ENCODE measurements at regions not wholly inside any gene's neighbourhood (a gene's known extent, or its start where the extent isn't known, plus 50 kb on each side); places are given as distances from the start of the nearest gene placed in this dataset.

GRCh38 chr4:107470173-107470572 is 249.9 kb downstream of the PAPSS1 start:
- Histone ChIP-seq H4K20me1 (ENCODE audit: insufficient read depth, low read length) (no peaks in the 10 kb centered on the region), H2BK5ac (ENCODE audit: low read depth, low read length, poor library complexity, severe bottlenecking) (no peak overlapping the region), H3K27ac (ENCODE audit: insufficient read depth, low read length) (no peak overlapping the region), H3K4ac (ENCODE audit: low read depth, low read length) (no peak overlapping the region), H3K36me3 (ENCODE audit: control insufficient read depth, insufficient read depth, low read length) (no peaks in the 10 kb centered on the region), H2BK120ac (ENCODE audit: low read depth, low read length) (no peak overlapping the region), H3K4me1 (ENCODE audit: control insufficient read depth, insufficient read depth, low read length) (no peaks in the 10 kb centered on the region), H3K9me1 (ENCODE audit: insufficient read depth, low read length) (no peaks in the 10 kb centered on the region), H3K27me3 (ENCODE audit: control insufficient read depth, insufficient read depth, low read length) (no peaks in the 10 kb centered on the region), H2AK5ac (ENCODE audit: low read depth, low read length) (no peak overlapping the region), H3K23ac (ENCODE audit: low read depth, low read length) (no peak overlapping the region), H2BK15ac (ENCODE audit: low read depth, low read length) (no peak overlapping the region), H3K9ac (ENCODE audit: low read depth, low read length) (no peak overlapping the region), H3K4me2 (ENCODE audit: low read depth, low read length) (no peak overlapping the region), H3K9me3 (ENCODE audit: control insufficient read depth, insufficient read depth, low read length) (no peaks in the 10 kb centered on the region), H3K14ac (replicated peaks; ENCODE audit: low read depth, low read length) (no peak overlapping the region), H4K91ac (ENCODE audit: insufficient read depth, low read depth, low read length) (no peak overlapping the region), H2AK9ac (replicated peaks; ENCODE audit: low read depth, low read length, poor library complexity) (no peak overlapping the region), H2BK20ac (ENCODE audit: low read depth, low read length) (no peak overlapping the region), H2AFZ (replicated peaks; ENCODE audit: low read length, poor library complexity) (no peak overlapping the region), H4K8ac (ENCODE audit: low read depth in 2 of 2, low read length in 2 of 2) (no peak overlapping the region), H3K18ac (ENCODE audit: low read depth, low read length) (no peak overlapping the region), H3K79me1 (ENCODE audit: low read depth in 1 of 2, low read length in 2 of 2) (no peaks in the 10 kb centered on the region), H3K4me3 (ENCODE audit: insufficient read depth, low read depth, low read length) (no peak overlapping the region), H4K5ac (ENCODE audit: low read depth, low read length) (no peak overlapping the region), H3K56ac (ENCODE audit: extremely low read depth, insufficient read depth, low read length) (no peak overlapping the region)
- no peak for ATAC-seq (ENCODE audit: low read depth)
- no TSS peak for BruUV-seq (replicated peaks)
- dilution Hi-C loops (cut with HindIII; ENCODE audit: low sequenced_read_pairs, unreplicated experiment) (no loop called here), intact Hi-C loops (cut with micrococcal nuclease) (no loop called here), in situ Hi-C loops (cut with MboI; ENCODE audit: low sequenced_read_pairs) (no loop called here)
- CTCF ChIA-PET = no interaction called here
- POLR2A ChIA-PET (ENCODE audit: unreplicated experiment) = no interaction called here
- WGBS, 2 experiments (ENCODE audit: extremely low coverage in 2 of 2, insufficient read length in 1 of 2) = no CpG with 5 or more reads among the region's 3 CpGs
- no peak for TF ChIP-seq POLR2A (IDR thresholded peaks at IDR 0.05; ENCODE audit: low read depth, low read length)
- no peak for TF ChIP-seq RFX5 (IDR thresholded peaks at IDR 0.05; ENCODE audit: low read depth, low read length)
- no peak for TF ChIP-seq NFE2L2 (IDR thresholded peaks at IDR 0.05; ENCODE audit: low read depth, low read length)
- TF ChIP-seq USF2 (IDR thresholded peaks at IDR 0.05; ENCODE audit: low read depth, low read length) = no peak
- no peak for TF ChIP-seq ELK1 (IDR thresholded peaks at IDR 0.05; ENCODE audit: borderline replicate concordance, low read depth, low read length)
- TF ChIP-seq FOS (IDR thresholded peaks at IDR 0.05; ENCODE audit: low read depth, low read length) = no peak
- no peak for TF ChIP-seq MAFK (IDR thresholded peaks at IDR 0.05; ENCODE audit: low read depth, low read length)
- TF ChIP-seq BHLHE40 (IDR thresholded peaks at IDR 0.05; ENCODE audit: low read depth, low read length) = no peak
- TF ChIP-seq SMC3 (IDR thresholded peaks at IDR 0.05; ENCODE audit: low read depth, low read length) = no peak
- TF ChIP-seq CEBPB (IDR thresholded peaks at IDR 0.05; ENCODE audit: low read depth, low read length) = no peak
- no peak for TF ChIP-seq RAD21 (IDR thresholded peaks at IDR 0.05; ENCODE audit: low read length)
- TF ChIP-seq CTCF (conservative IDR thresholded peaks at IDR 0.05; ENCODE audit: low read depth, low read length) = no peak
- TF ChIP-seq MXI1 (IDR thresholded peaks at IDR 0.05; ENCODE audit: borderline replicate concordance, low read depth, low read length) = no peak
- no peak for TF ChIP-seq RCOR1 (IDR thresholded peaks at IDR 0.05; ENCODE audit: insufficient replicate concordance, low read length)
- TF ChIP-seq MAZ (IDR thresholded peaks at IDR 0.05; ENCODE audit: borderline replicate concordance, low read depth, low read length) = no peak
- no peak for DNase-seq
